HepG2 (cell line): ENCODE measurements at regions not wholly inside any gene's neighbourhood (a gene's known extent, or its start where the extent isn't known, plus 50 kb on each side); places are given as distances from the start of the nearest gene placed in this dataset.

Experiments used
- ATAC-seq: fragments of 200-7000 bp; cut with Tn5 transposase; 3 replicates; pipeline ENCODE4 v1.9.1; 2020; ENCODE audit warnings: mild to moderate bottlenecking, moderate library complexity
- BruUV-seq: library from RNA; stranded (reverse); fragments of 400-500 nt; replicated peaks from 2 replicates; lab custom pipeline; 2021; lab: Mats Ljungman, UMichigan
- CTCF ChIA-PET: fragments of 300-600 bp; formaldehyde crosslinking; extraction: SDS; loops from one replicate; lab custom pipeline; 2021; ENCODE audit warnings: low total read pairs, inconsistent platforms, low intra/inter-chr PET ratio; lab: Yijun Ruan, JAX
- POLR2A ChIA-PET: fragments of 350-600 bp; sonication (Branson Sonifier 250); formaldehyde crosslinking; loops from one replicate; lab custom pipeline; 2020; ENCODE audit warnings: antibody characterized with exemption, inconsistent platforms; lab: Yijun Ruan, JAX
- DNase-seq: peaks from one replicate; pipeline ENCODE4 v3.0.0-alpha.2; 2015; ENCODE audit warnings: low spot score
- FAIRE-seq: peaks from 3 replicates; lab custom pipeline; 2011; peaks lifted over from hg19 to GRCh38; lab: Jason Lieb, UNC
- H2AFZ ChIP-seq: one replicate; pipeline ENCODE4 v1.6.1; 2011; ENCODE audit warnings: low read length, inconsistent platforms
- H3K27ac ChIP-seq: fragments of 300-600 bp; 3 replicates; pipeline ENCODE4 v1.8.0; 2011; ENCODE audit warnings: mixed run types, mild to moderate bottlenecking, mixed read lengths, low read length, inconsistent platforms; ENCODE audit not compliant: insufficient read depth; ENCODE audit errors: extremely low read length
- H3K27me3 ChIP-seq, 2 experiments: fragments of 200-600 bp in 1 of 2; 2 replicates in 1 of 2; 3 replicates in 1 of 2; pipeline versions ENCODE4 v1.6.0 to v1.8.0; 2011; ENCODE audit warnings: low read length in 2 of 2, mild to moderate bottlenecking in 2 of 2, moderate library complexity in 2 of 2, inconsistent platforms in 1 of 2; ENCODE audit not compliant: insufficient read depth in 2 of 2, control insufficient read depth in 1 of 2
- H3K36me3 ChIP-seq, 2 experiments: fragments of 200-600 bp in 1 of 2; replicated peaks in 1 of 2; 2 replicates in 1 of 2; 3 replicates in 1 of 2; pipeline versions ENCODE4 v1.5.1 to v1.8.0; 2011; ENCODE audit warnings: low read length in 2 of 2, inconsistent platforms in 1 of 2; ENCODE audit not compliant: insufficient read depth in 2 of 2, control insufficient read depth in 1 of 2
- H3K4me1 ChIP-seq: 2 replicates; pipeline ENCODE4 v1.5.1; 2012; ENCODE audit warnings: low read length, inconsistent platforms; ENCODE audit not compliant: insufficient read depth
- H3K4me2 ChIP-seq: 2 replicates; pipeline ENCODE4 v1.6.0; 2011; ENCODE audit warnings: low read depth, low read length, inconsistent platforms
- H3K4me3 ChIP-seq, 3 experiments: fragments of 200-600 bp in 1 of 3; sonication (generic), shearing (Covaris generic) in 1 of 3; replicated peaks in 1 of 3; 2 replicates each; pipeline ENCODE4 v1.5.1; 2011 to 2016; ENCODE audit warnings: low read length in 3 of 3, inconsistent platforms in 2 of 3, low read depth in 2 of 3, mild to moderate bottlenecking in 2 of 3, control low read depth in 1 of 3, mixed read lengths in 1 of 3; ENCODE audit not compliant: insufficient read depth in 1 of 3
- H3K79me2 ChIP-seq: one replicate; pipeline ENCODE4 v1.6.1; 2011; ENCODE audit warnings: low read length, inconsistent platforms; ENCODE audit not compliant: insufficient read depth
- H3K9ac ChIP-seq: 2 replicates; pipeline ENCODE4 v1.6.0; 2011; ENCODE audit warnings: mild to moderate bottlenecking, low read depth, low read length, inconsistent platforms; ENCODE audit not compliant: insufficient read depth
- H3K9me3 ChIP-seq: 2 replicates; pipeline ENCODE4 v1.5.1; 2012; ENCODE audit warnings: mild to moderate bottlenecking, low read length
- H4K20me1 ChIP-seq: 2 replicates; pipeline ENCODE4 v1.6.0; 2011; ENCODE audit warnings: inconsistent platforms, mild to moderate bottlenecking, low read length, moderate library complexity; ENCODE audit not compliant: insufficient read depth
- AGO2 ChIP-seq: fragments of 200-400 bp; formaldehyde crosslinking; optimal IDR thresholded peaks from 2 replicates; pipeline ENCODE3; 2017; ENCODE audit warnings: mild to moderate bottlenecking, low read depth, low read length, moderate library complexity
- BORCS8-MEF2B ChIP-seq: sonication (generic); formaldehyde crosslinking; IDR thresholded peaks from 2 replicates; pipeline ENCODE4 v1.8.0; 2022; ENCODE audit warnings: mild to moderate bottlenecking, missing genetic modification reagents
- HMG20B ChIP-seq: conservative IDR thresholded peaks from 2 replicates; pipeline ENCODE4 v1.6.1; 2016; ENCODE audit warnings: missing genetic modification reagents, missing compliant biosample characterization
- HNF4G ChIP-seq, 2 experiments: sonication (generic) in 1 of 2; formaldehyde crosslinking in 1 of 2; IDR thresholded peaks; 2 replicates each; pipeline versions ENCODE4 v1.4.0 to v1.6.1; 2011 to 2020; ENCODE audit warnings: borderline replicate concordance in 2 of 2, low read depth in 2 of 2, mild to moderate bottlenecking in 2 of 2, low read length in 1 of 2, missing genetic modification reagents in 1 of 2, moderate library complexity in 1 of 2
- MAFG ChIP-seq: sonication (generic); formaldehyde crosslinking; IDR thresholded peaks from 2 replicates; pipeline ENCODE4 v1.5.1; 2020; ENCODE audit warnings: mild to moderate bottlenecking, missing genetic modification reagents
- MATR3 ChIP-seq: sonication (generic); formaldehyde crosslinking; IDR thresholded peaks from 2 replicates; pipeline ENCODE4 v1.4.0; 2020; ENCODE audit warnings: missing genetic modification reagents
- NFATC3 ChIP-seq: sonication (generic); formaldehyde crosslinking; IDR thresholded peaks from 2 replicates; pipeline ENCODE4 v1.5.1; 2020; ENCODE audit warnings: mild to moderate bottlenecking, missing genetic modification reagents
- ONECUT2 ChIP-seq: sonication (generic); formaldehyde crosslinking; IDR thresholded peaks from 2 replicates; pipeline ENCODE4 v1.4.0; 2020; ENCODE audit warnings: missing genetic modification reagents
- PCBP1 ChIP-seq: fragments of 200-400 bp; formaldehyde crosslinking; IDR thresholded peaks from 2 replicates; pipeline ENCODE4 v1.6.1; 2017; ENCODE audit warnings: mild to moderate bottlenecking, low read depth, low read length, borderline replicate concordance
- POGZ ChIP-seq: sonication (generic); formaldehyde crosslinking; IDR thresholded peaks from 2 replicates; pipeline ENCODE4 v1.4.0; 2020; ENCODE audit warnings: mild to moderate bottlenecking, missing genetic modification reagents
- RFX1 ChIP-seq: fragments of 450-650 bp; IDR thresholded peaks from 2 replicates; pipeline ENCODE4 v1.6.1; 2017
- TFDP1 ChIP-seq: IDR thresholded peaks from 2 replicates; pipeline ENCODE4 v1.6.1; 2016; ENCODE audit warnings: missing compliant biosample characterization, missing genetic modification reagents, borderline replicate concordance
- ZBTB20 ChIP-seq: sonication (generic); formaldehyde crosslinking; IDR thresholded peaks from 2 replicates; pipeline ENCODE4 v1.8.1; 2023; ENCODE audit warnings: missing genetic modification reagents, low read depth, mild to moderate bottlenecking, borderline replicate concordance
- ZFP41 ChIP-seq: sonication (generic); formaldehyde crosslinking; IDR thresholded peaks from 2 replicates; pipeline ENCODE4 v1.4.0; 2020; ENCODE audit warnings: mild to moderate bottlenecking, missing genetic modification reagents, borderline replicate concordance
- ZNF337 ChIP-seq: sonication (generic); formaldehyde crosslinking; IDR thresholded peaks from 2 replicates; pipeline ENCODE4 v1.5.1; 2020; ENCODE audit warnings: missing genetic modification reagents, low read depth, mild to moderate bottlenecking, borderline replicate concordance
- ZNF33A ChIP-seq: sonication (generic); formaldehyde crosslinking; IDR thresholded peaks from 2 replicates; pipeline ENCODE4 v1.5.1; 2020; ENCODE audit warnings: missing genetic modification reagents, mild to moderate bottlenecking, moderate library complexity, borderline replicate concordance
- ZNF564 ChIP-seq: sonication (generic); formaldehyde crosslinking; IDR thresholded peaks from 2 replicates; pipeline ENCODE4 v1.8.1; 2023; ENCODE audit warnings: mild to moderate bottlenecking, missing genetic modification reagents
- ZNF772 ChIP-seq: sonication (generic); formaldehyde crosslinking; IDR thresholded peaks from 2 replicates; pipeline ENCODE4 v1.5.0; 2020; ENCODE audit warnings: mild to moderate bottlenecking, missing genetic modification reagents
- ZNF83 ChIP-seq: sonication (generic); formaldehyde crosslinking; IDR thresholded peaks from 2 replicates; pipeline ENCODE4 v1.4.0; 2020; ENCODE audit warnings: missing genetic modification reagents, mild to moderate bottlenecking, borderline replicate concordance
- WGBS: methylation state at CpG from one replicate; pipeline ENCODE4 v1.1.6; 2017; ENCODE audit warnings: low lambda C conversion rate; 5-methylcytosine and 5-hydroxymethylcytosine counted together
- in situ Hi-C: cut with HindIII; loops from 2 replicates; pipeline ENCODE4 v1.10.0; 2017; ENCODE audit warnings: low pct_unique_long_range_greater_than_20kb; ENCODE audit not compliant: extremely low pct_ligation_motif_present
- intact Hi-C: fragments of 100-400 bp; cut with micrococcal nuclease; formaldehyde crosslinking; loops from one replicate; pipeline ENCODE4 v1.10.0; 2022; ENCODE audit not compliant: unreplicated experiment
- TF ChIP-seq, protein P1 (sequence below): sonication (generic); formaldehyde crosslinking; IDR thresholded peaks from 2 replicates; pipeline ENCODE4 v1.5.0; 2020; ENCODE audit warnings: missing genetic modification reagents
- TF ChIP-seq, protein P2 (sequence below): IDR thresholded peaks from 2 replicates; pipeline ENCODE4 v1.6.1; 2016; ENCODE audit warnings: low read depth, borderline replicate concordance
- TF ChIP-seq, protein P3 (sequence below): sonication (generic); formaldehyde crosslinking; IDR thresholded peaks from 2 replicates; pipeline ENCODE4 v1.5.0; 2020; ENCODE audit warnings: missing genetic modification reagents, mild to moderate bottlenecking, borderline replicate concordance

- TF ChIP-seq HMG20B (no peak), HNF4G (IDR thresholded peaks at IDR 0.05; ENCODE audit: borderline replicate concordance, low read depth, low read length) (no peak), HNF4G (CRISPR knock-in tag; IDR thresholded peaks at IDR 0.05; ENCODE audit: borderline replicate concordance, low read depth) (no peak), ZNF772 (CRISPR knock-in tag) (no peak), PCBP1 (no peak), ZNF337 (CRISPR knock-in tag) (no peak), NFATC3 (CRISPR knock-in tag) (no peak), MATR3 (no peak), BORCS8-MEF2B (CRISPR knock-in tag) (no peak), ZBTB20 (no peak), ZNF83 (CRISPR knock-in tag) (no peak), ZNF33A (CRISPR knock-in tag) (no peak)
Observed at GRCh38 chrX:861340-861890, 230.8 kb downstream of the SHOX start (continued).

DNA sequence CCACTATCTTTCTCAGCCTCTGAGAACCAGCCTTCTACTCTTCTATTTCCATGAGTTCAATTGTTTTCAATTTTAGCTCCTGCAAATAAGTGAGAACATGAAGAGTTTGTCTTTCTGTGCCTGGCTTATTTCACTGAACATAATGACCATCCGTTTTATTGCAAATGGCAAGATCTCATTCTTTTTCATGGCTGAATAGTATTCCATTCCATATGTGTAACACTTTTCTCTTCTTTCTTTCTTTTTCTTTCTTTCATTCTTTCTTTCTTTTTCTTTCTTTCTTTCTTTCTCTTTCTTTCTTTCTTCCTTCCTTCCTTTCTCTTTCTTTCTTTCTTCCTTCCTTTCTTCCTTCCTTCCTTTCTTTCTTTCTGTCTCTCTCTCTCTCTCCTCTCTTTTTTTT is 228.7 kb downstream of the SHOX start:
- BruUV-seq: no TSS peak
- DNase-seq (no peak), ATAC-seq (no peak), FAIRE-seq (no peak)
- in situ Hi-C loops (no loop called here), intact Hi-C loops (no loop called here)
- Histone ChIP-seq H2AFZ (no peak overlapping the region), H3K27ac (no peak overlapping the region), H3K36me3 (no peaks in the 10 kb centered on the region), H3K79me2 (no peaks in the 10 kb centered on the region), H3K4me3 (no peak overlapping the region), H4K20me1 (no peaks in the 10 kb centered on the region), H3K4me2 (no peak overlapping the region), H3K4me1 (no peaks in the 10 kb centered on the region), H3K9me3 (no peaks in the 10 kb centered on the region), H3K9ac (no peak overlapping the region), H3K27me3 (no peaks in the 10 kb centered on the region; a peak in 1 of 5 replicates)
- WGBS: 3% methylated on average over 1 of the region's 1 CpG
- ChIA-PET POLR2A (no interaction called here), CTCF (no interaction called here)
- no peak for TF ChIP-seq ZNF564 (CRISPR knock-in tag)
- TF ChIP-seq TFDP1 (CRISPR knock-in tag): no peak
- no peak for TF ChIP-seq RFX1
- TF ChIP-seq, protein P1, sequence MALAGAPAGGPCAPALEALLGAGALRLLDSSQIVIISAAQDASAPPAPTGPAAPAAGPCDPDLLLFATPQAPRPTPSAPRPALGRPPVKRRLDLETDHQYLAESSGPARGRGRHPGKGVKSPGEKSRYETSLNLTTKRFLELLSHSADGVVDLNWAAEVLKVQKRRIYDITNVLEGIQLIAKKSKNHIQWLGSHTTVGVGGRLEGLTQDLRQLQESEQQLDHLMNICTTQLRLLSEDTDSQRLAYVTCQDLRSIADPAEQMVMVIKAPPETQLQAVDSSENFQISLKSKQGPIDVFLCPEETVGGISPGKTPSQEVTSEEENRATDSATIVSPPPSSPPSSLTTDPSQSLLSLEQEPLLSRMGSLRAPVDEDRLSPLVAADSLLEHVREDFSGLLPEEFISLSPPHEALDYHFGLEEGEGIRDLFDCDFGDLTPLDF (CRISPR knock-in tag): no peak
- TF ChIP-seq, protein P2, sequence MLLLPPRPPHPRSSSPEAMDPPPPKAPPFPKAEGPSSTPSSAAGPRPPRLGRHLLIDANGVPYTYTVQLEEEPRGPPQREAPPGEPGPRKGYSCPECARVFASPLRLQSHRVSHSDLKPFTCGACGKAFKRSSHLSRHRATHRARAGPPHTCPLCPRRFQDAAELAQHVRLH (CRISPR knock-in tag): no peak
- no peak for TF ChIP-seq POGZ
- no peak for TF ChIP-seq MAFG (CRISPR knock-in tag)
- TF ChIP-seq ONECUT2 (CRISPR knock-in tag): no peak
- no peak for TF ChIP-seq ZFP41 (CRISPR knock-in tag)
- TF ChIP-seq, protein P3, sequence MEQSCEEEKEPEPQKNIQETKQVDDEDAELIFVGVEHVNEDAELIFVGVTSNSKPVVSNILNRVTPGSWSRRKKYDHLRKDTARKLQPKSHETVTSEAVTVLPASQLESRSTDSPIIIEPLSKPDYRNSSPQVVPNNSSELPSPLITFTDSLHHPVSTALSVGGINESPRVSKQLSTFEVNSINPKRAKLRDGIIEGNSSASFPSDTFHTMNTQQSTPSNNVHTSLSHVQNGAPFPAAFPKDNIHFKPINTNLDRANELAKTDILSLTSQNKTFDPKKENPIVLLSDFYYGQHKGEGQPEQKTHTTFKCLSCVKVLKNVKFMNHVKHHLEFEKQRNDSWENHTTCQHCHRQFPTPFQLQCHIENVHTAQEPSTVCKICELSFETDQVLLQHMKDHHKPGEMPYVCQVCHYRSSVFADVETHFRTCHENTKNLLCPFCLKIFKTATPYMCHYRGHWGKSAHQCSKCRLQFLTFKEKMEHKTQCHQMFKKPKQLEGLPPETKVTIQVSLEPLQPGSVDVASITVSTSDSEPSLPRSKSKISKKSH (CRISPR knock-in tag): no peak
- no peak for TF ChIP-seq AGO2
